ENCODE measurements at regions not wholly inside any gene's neighbourhood (a gene's known extent, or its start where the extent isn't known, plus 50 kb on each side); places are given as distances from the start of the nearest gene placed in this dataset.

- ChIA-PET POLR2A (no interaction called here), CTCF (no interaction called here)
Observed at GRCh38 chr18:78925557-78926242, 53.9 kb upstream of the SALL3 start.

GRCh38 chr18:78926243-78926615, 53.4 kb upstream of the SALL3 start:
- CTCF ChIA-PET, result no interaction called here
- POLR2A ChIA-PET, result no interaction called here

DNA sequence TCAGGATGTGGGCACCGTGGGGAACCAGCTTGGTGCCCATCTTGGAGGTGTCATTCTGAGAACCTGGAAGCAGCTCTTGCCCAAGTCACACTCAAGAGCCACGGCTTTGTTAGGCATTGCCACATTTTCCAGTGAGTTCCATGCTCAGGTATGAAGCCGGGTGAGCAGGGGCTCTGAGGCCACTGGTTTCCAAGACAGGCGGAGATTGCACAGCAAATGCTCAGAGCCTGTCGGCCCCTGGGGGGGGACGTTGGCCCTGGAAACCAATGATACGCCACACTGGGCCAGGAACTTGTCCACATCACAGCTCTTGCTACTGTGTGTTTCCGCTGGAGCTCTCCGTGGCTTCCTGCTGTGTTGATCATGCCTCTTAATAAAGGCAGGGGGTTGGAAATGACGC, 52.5 kb upstream of the SALL3 start:
- CTCF ChIA-PET, result interaction anchor here (0.6 kb wide), 1 partner anchor 51 kb away, joined by 3 read pairs; no protein-coding TSS in a partner anchor
- POLR2A ChIA-PET, result no interaction called here

DNA sequence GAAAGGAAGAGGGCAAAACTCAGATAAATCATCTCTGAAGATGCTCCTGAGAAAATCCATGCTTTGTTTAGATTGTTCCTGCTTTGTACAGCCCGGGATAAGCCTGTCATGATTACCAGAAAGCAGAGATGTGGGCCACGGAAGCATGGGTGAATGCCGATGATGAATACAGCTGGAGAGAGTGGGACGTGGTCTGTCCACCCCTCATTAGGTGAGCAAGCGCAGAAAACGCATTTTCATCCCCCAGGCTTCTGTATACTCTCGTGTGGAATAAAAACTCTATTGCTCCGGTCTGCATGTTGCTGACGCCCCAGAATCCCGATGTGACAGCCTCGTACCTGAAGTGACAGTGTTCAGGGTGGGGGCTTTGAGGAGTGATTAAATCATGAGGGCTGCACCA, 52.0 kb upstream of the SALL3 start:
- ChIA-PET POLR2A (no interaction called here), CTCF (interaction anchor here (0.6 kb wide), 1 partner anchor 50 kb away, joined by 3 read pairs; no protein-coding TSS in a partner anchor)

- CTCF ChIA-PET, result no interaction called here
Observed at GRCh38 chr18:78928076-78928475, 51.5 kb upstream of the SALL3 start.

GRCh38 chr18:78929516-78929915, 50.1 kb upstream of the SALL3 start:
- ChIA-PET POLR2A (no interaction called here), CTCF (no interaction called here)

More at GRCh38 chr18:78928076-78928475, 51.5 kb upstream of the SALL3 start:
- POLR2A ChIA-PET, result no interaction called here
